NCI-H774 (cell line): ENCODE measurements at regions not wholly inside any gene's neighbourhood (a gene's known extent, or its start where the extent isn't known, plus 50 kb on each side); places are given as distances from the start of the nearest gene placed in this dataset.
A peak's percentile ranks its signal among the peaks of the same experiment; 100 is the strongest.
"Not testable (repeated sequence)": the region's sequence is repeated elsewhere in the genome, so short reads cannot be mapped to it uniquely, and the experiment has no call there.

Experiments used
- DNase-seq: peaks from one replicate; lab custom pipeline; 2025; lab: John Stamatoyannopoulos, UW

DNA sequence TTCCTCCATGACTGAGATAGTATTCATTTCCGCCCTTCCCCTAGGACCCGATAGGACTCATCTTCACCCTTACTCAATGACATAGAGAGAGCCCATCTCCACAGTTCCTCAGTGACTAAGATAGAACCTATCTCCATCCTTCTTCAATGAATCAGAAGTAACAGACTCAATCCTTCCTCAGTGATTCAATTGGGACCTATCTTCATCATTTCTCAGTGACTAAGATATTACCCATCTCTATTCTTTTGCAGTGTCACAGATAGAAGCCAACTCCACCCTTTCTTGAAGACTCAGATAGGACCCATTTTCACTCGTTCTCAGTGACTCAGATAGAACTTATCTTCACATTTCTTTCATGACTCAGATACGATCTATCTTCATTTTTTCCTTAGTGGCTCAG is 164.6 kb downstream of the FBXO4 start:
- DNase-seq: no peak

DNA sequence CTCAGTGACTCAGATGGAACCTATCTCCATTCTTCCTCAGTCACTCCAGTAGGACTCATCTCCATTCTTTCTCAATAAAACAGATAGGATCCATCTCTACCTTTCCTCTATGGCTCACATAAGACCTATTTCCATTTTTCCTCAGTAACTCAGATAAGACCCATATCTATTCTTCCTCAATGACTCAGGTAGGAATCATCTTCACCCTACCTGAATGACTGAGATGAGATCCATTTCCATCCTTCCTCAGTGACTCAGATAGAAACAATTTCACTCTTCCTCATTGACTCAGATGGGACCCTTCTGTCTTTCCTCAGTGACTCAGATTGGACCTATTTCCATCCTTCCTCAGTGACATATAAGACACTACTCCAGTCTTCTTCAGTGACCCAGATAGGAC is 165.1 kb downstream of the FBXO4 start:
- no peak for DNase-seq

DNA sequence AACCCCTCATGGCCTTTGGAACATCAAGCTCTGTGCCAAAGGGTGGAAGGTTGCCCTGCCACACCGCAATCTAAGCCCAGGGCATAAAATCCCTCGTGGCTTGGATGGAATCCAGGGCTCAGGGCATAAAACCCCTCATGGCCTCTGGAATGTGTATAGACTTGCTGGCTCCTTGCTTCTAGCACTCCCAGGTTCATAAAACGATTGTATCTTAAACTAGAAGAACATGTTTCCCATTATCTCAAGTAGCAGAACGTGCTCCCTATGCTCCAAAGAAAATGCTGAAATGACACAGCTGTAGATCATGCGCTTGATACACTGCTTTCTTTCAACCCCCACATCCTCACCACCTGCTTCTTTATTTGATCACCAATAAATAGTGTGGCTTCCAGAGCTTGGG is 174.8 kb downstream of the FBXO4 start:
- not testable (repeated sequence) for DNase-seq

- peak; percentile 7 for DNase-seq
These were observed 183.4 kb downstream of the FBXO4 start for GRCh38 chr5:42108468-42108867.

GRCh38 chr5:42109006-42109572 is 184.0 kb downstream of the FBXO4 start:
- DNase-seq: no peak

GRCh38 chr5:42115721-42116120 is 190.6 kb downstream of the FBXO4 start:
- not testable (repeated sequence) for DNase-seq

DNA sequence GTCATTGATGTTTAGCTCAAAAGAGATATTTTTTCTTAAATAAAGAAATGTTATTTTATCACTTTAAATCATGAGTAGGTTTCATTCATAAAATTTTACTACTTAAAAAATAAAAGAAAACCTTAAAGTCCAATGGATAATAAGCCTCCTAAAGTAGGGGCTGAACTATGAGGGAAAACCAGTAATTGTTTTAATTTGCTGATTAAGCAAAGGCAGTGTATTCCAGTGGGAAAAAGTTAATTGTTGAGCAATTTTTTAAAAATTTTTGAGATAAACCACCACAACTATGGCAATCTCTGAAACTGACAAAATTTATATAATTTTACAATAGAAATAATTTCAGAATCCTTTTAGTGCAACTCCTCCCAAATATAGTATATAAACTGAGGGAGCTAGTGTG is 195.0 kb downstream of the FBXO4 start:
- no peak for DNase-seq

- DNase-seq: no peak
These were observed 196.3 kb downstream of the FBXO4 start for GRCh38 chr5:42121401-42121800.

DNA sequence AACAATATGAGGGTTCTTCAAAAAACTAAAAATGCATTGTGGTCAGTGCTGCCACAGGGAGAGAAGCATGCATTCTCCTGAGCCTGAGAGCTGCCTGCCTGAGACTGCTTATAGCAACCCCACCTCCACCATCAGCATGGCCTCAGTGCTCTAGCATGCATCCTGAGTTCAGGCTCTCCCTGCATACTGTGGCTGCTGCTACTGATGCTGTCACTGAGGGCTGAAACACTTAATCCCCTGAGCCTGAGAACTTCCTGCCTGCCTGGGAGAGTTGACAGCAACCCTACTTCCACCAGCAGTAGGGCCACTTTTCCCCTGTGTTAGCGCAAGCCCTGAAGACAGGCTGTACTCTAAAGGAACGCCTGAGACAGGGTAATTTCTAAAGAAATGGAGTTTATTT is 206.0 kb downstream of the FBXO4 start:
- DNase-seq: no peak

GRCh38 chr5:42143361-42143760 is 218.3 kb downstream of the FBXO4 start:
- DNase-seq: no peak

- DNase-seq: no peak
These were observed 223.7 kb downstream of the FBXO4 start for GRCh38 chr5:42148813-42149212.

- DNase-seq: no peak
These were observed 232.1 kb downstream of the FBXO4 start for GRCh38 chr5:42157215-42157614.

DNA sequence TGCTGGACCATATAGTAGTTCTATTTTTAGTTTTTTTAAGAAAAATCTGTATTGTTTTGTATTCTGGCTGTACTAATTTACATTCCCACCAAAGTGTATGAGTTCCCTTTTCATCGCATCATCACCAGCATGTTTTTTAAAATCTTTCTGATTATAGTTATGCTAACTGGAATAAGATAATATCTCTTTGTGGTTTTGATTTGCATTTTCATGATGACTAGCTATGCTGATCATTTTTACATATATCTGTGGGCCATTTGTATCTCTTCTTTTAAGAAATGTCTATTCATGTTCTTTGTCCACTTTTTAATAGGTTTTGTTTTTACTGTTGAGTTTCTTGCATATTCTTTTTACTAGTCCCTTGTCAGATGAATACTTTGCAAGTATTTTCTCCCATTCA is 238.0 kb downstream of the FBXO4 start:
- no peak for DNase-seq

GRCh38 chr5:42168091-42168670 is 243.1 kb downstream of the FBXO4 start:
- no peak for DNase-seq

DNA sequence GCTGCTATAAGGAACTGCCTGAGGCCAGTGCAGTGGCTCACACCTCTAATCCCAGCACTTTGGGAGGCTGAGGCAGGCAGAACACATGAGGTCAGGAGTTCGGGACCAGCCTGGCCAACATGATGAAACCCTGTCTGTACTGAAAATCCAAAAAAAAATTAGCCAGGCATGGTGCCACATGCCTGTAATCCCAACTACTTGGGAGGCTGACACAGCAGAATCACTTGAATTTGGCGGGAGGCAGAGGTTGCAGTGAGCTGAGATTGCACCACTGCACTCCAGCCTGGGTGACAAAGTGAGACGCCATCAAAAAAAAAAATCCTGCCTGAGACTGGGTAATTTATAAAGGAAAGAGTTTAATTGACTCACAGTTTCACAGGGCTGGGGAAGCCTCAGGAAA is 247.1 kb upstream of the GHR start:
- not testable (repeated sequence) for DNase-seq

DNA sequence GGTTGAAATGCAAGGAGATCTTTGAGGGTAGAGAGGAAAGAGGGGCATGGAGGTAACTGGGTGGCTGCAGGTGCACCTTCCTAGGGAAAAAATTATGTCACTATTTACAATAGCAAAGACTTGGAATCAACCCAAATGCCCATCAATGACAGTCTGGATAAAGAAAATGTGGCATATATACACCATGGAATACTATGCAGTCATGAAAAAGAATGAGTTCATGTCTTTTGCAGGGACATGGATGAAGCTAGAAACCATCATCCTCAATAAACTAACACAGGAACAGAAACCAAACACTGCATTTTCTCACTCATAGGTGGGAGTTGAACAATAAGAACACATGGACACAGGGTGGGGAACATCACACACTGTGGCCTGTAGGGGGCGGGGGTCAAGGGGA is 243.4 kb upstream of the GHR start:
- not testable (repeated sequence) for DNase-seq

DNA sequence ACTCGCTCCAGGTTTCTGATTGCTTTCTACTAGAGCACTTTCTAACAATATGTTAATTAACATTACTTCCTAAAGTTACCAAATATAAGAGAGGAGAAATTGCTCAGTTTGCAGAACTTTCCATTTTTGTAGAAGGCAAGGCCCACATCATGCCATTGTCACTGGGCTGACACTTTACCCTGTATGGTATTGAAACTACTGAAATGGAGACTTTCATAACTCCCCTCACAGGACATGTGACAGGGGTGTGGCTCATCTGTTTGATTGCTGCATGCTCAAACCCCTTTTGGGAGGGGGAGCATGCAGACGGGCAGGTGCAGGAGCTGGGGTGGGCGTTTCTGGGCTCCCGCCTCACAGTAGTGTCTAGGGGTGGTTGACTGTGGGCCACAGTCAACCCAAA is 206.3 kb upstream of the GHR start:
- no peak for DNase-seq

DNA sequence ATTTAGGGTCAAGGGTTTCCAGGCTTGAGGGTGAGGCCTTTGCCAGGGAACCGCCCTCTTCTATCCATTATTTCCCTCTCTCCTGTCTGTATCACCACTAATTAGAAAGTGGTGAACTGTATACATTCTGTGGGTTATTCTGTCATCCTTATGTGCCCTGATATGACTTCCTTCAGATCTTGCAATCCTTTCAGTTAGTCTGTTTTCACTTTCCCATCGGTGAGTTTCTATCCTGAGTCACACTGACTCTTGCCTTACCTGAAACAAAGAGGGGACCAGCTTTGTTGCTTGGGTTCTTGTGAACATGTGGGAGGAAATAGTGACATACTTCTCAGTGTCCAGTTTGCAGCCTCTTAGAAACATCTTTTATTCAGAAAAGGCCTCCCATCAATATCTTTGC is 205.4 kb upstream of the GHR start:
- DNase-seq: no peak

DNA sequence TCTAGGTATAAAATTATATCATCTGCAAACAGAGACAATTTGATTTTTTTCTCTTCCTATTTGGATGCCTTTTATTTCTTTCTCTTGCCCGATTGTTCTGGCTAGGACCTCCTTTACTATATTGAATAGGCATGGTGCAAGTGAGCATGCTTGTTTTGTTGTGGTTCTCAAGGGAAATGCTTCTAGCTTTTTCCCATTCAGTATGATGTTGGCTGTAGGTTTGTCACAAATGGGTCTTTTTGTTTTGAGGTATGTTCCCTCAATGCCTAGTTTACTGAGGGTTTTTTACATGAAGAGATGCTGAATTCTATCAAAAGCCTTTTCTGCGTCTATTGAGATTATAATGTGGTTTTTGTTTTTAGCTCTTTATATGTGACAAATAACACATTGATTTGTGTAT is 198.2 kb upstream of the GHR start:
- no peak for DNase-seq

DNA sequence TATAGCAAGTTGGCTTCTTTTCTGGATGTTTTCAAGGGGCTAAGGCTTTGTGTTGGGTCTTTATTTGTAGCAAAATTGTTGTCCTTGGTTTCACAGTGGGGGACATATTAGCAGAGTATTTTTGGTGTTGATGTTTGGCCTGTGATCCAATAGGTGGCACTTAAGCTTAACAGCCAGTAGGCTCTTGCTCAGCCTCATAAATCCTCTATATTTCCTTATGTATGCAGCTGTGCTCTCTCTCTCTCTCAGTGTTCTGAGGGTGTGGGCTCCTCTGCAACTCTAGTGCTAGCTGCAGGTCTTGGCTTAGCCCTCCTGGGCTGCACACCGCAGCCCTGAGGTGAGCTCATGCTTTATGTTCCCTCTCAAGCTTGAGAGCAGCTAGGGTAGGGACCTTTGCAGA is 195.0 kb upstream of the GHR start:
- DNase-seq: no peak

- no peak for DNase-seq
These were observed 192.4 kb upstream of the GHR start for GRCh38 chr5:42230839-42231238.

DNA sequence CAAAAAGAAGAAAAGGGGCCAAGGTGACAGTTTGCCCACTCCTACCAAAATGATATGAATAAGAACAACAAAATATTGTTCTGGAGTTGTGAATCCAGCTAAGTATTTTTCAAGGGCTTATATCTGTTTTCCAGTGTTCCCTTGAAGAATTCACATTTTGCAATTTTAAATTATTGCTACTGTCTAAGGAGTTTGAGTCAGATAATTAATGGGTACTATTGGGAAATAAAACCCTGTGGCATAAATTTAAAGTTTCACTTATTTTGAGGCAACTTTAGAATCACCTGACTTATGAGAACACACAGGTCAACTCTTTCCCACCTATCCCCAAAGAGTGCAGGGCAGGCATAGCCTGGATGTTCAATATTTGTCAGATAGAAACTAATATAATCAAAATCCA is 188.0 kb upstream of the GHR start:
- no peak for DNase-seq

DNA sequence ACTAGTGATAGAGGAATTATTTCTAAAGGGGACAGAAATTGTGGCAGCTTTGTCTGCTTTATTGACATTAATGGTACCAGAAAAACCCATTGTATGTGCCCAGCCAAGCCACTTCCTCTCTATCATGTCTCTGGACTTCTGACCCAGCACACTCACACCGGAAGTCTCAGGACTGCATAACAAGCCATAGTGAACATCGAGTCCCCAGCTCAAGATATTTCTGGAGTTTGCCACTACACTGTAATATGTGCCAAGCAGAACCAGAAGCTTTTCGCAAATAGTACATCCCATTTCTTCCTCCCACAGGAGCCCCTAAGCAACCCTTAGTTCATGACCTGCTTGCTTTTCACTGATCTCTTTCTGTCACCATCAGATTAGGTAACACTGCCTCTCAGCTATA is 187.4 kb upstream of the GHR start:
- DNase-seq: no peak

DNA sequence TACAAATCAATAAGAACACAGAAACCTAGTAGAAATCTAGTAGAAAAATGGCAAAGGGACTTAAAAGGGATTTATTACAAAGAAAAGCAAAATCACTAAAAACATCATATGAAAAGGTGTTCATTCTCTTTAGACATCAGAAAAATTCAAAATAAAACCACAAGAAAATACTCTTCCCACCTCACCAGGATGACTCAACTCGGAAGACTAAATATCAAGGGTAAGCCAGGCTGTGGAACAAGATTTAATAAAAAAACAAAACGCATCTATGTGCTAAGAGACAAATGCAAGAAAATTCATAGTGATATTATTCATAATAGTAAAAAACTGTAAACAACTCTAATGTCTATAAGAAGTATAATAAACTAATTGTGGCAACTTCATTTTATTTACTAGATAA is 181.6 kb upstream of the GHR start:
- DNase-seq: no peak

GRCh38 chr5:42242210-42242609 is 181.0 kb upstream of the GHR start:
- no peak for DNase-seq
